ENCODE measurements at regions not wholly inside any gene's neighbourhood (a gene's known extent, or its start where the extent isn't known, plus 50 kb on each side); places are given as distances from the start of the nearest gene placed in this dataset.

- no peak for TF ChIP-seq CTCF (IDR thresholded peaks at IDR 0.05)
- TF ChIP-seq POLR2A (IDR thresholded peaks at IDR 0.05): no peak
Observed at GRCh38 chr16:58842746-58843145, 108.6 kb upstream of the GOT2 start.
